H1 (cell line): ENCODE measurements at regions not wholly inside any gene's neighbourhood (a gene's known extent, or its start where the extent isn't known, plus 50 kb on each side); places are given as distances from the start of the nearest gene placed in this dataset.

ENCODE experiments used
- CTCF ChIA-PET: fragments of 300-600 bp; sonication (Branson Sonifier 250); formaldehyde crosslinking; loops from one replicate; lab custom pipeline; 2021; ENCODE audit not compliant: partially characterized antibody; lab: Charles Lee
- POLR2A ChIA-PET: fragments of 300-600 bp; sonication (Branson Sonifier 250); formaldehyde crosslinking; loops from one replicate; lab custom pipeline; 2021; ENCODE audit warnings: inconsistent platforms; ENCODE audit not compliant: partially characterized antibody; lab: Charles Lee
- DNase-seq, 2 experiments: peaks; one replicate each; pipeline versions ENCODE4 v3.0.0 to v3.0.0-alpha.2; 2010 to 2022; ENCODE audit warnings: low spot score in 2 of 2, low read depth in 1 of 2, mixed read lengths in 1 of 2
- FAIRE-seq: peaks from 2 replicates; lab custom pipeline; 2011; peaks lifted over from hg19 to GRCh38; lab: Jason Lieb, UNC
- H2AFZ ChIP-seq: 2 replicates; pipeline ENCODE4 v1.8.1; 2012; ENCODE audit warnings: low read length, inconsistent platforms
- H2AK5ac ChIP-seq: 2 replicates; pipeline ENCODE4 v1.6.1; 2013; ENCODE audit warnings: low read depth, low read length
- H2BK120ac ChIP-seq: replicated peaks from 2 replicates; pipeline ENCODE3; 2013; ENCODE audit warnings: low read depth, low read length, inconsistent platforms
- H2BK12ac ChIP-seq: 2 replicates; pipeline ENCODE4 v1.6.1; 2013; ENCODE audit warnings: low read depth, low read length
- H2BK15ac ChIP-seq: 2 replicates; pipeline ENCODE4 v1.6.1; 2013; ENCODE audit warnings: low read length
- H2BK20ac ChIP-seq: 2 replicates; pipeline ENCODE4 v1.6.1; 2013; ENCODE audit warnings: low read length
- H2BK5ac ChIP-seq: 2 replicates; pipeline ENCODE4 v1.6.1; 2013; ENCODE audit warnings: low read depth, low read length
- H3K14ac ChIP-seq: 2 replicates; pipeline ENCODE4 v1.6.1; 2013; ENCODE audit warnings: inconsistent platforms; ENCODE audit not compliant: insufficient read length
- H3K18ac ChIP-seq: 2 replicates; pipeline ENCODE4 v1.6.1; 2013; ENCODE audit warnings: low read length; ENCODE audit errors: extremely low read depth
- H3K23ac ChIP-seq: 2 replicates; pipeline ENCODE4 v1.6.1; 2013; ENCODE audit warnings: inconsistent platforms; ENCODE audit not compliant: insufficient read length
- H3K23me2 ChIP-seq: 2 replicates; pipeline ENCODE4 v1.6.1; 2013; ENCODE audit warnings: low read depth, low read length
- H3K27ac ChIP-seq: 2 replicates; pipeline ENCODE4 v1.6.1; 2011; ENCODE audit warnings: low read depth, low read length, inconsistent platforms
- H3K27me3 ChIP-seq, 4 experiments: replicated peaks in 1 of 4; 1 replicate in 1 of 4; 2 replicates in 3 of 4; pipeline versions ENCODE4 v1.6.1 to v1.8.1; 2011 to 2013; ENCODE audit warnings: low read length in 3 of 4, mild to moderate bottlenecking in 3 of 4, inconsistent platforms in 2 of 4, mixed read lengths in 2 of 4, moderate library complexity in 1 of 4; ENCODE audit not compliant: control insufficient read depth in 3 of 4, insufficient read depth in 3 of 4; ENCODE audit errors: extremely low read depth in 1 of 4
- H3K36me3 ChIP-seq, 4 experiments: 2 replicates each; pipeline versions ENCODE4 v1.6.1 to v1.8.1; 2011 to 2013; ENCODE audit warnings: mild to moderate bottlenecking in 4 of 4, low read length in 3 of 4, moderate library complexity in 2 of 4, control low read depth in 1 of 4, inconsistent platforms in 1 of 4; ENCODE audit not compliant: insufficient read depth in 4 of 4, control insufficient read depth in 2 of 4
- H3K4ac ChIP-seq: replicated peaks from 2 replicates; pipeline ENCODE3; 2013; ENCODE audit warnings: low read length, low read depth, mixed read lengths, inconsistent platforms; ENCODE audit not compliant: insufficient read length
- H3K4me1 ChIP-seq, 4 experiments: replicated peaks in 1 of 4; 1 replicate in 1 of 4; 2 replicates in 3 of 4; pipeline versions ENCODE4 v1.6.1 to v1.8.1; 2011 to 2013; ENCODE audit warnings: low read length in 3 of 4, inconsistent platforms in 2 of 4, mixed read lengths in 1 of 4; ENCODE audit not compliant: insufficient read depth in 4 of 4, control insufficient read depth in 3 of 4
- H3K4me2 ChIP-seq, 2 experiments: 2 replicates each; pipeline versions ENCODE4 v1.6.1 to v1.8.1; 2011 to 2013; ENCODE audit warnings: low read depth in 2 of 2, low read length in 2 of 2, control low read depth in 1 of 2, inconsistent platforms in 1 of 2, mild to moderate bottlenecking in 1 of 2; ENCODE audit not compliant: insufficient read depth in 1 of 2
- H3K4me3 ChIP-seq, 4 experiments: fragments of 200-600, 300-600 bp in 1 of 4; sonication (generic), shearing (Covaris generic), sonication (Bioruptor Twin) in 1 of 4; 2 replicates each; pipeline versions ENCODE4 v1.5.1 to v1.8.1; 2011 to 2016; ENCODE audit warnings: low read length in 4 of 4, low read depth in 3 of 4, control low read depth in 2 of 4, inconsistent platforms in 2 of 4, mild to moderate bottlenecking in 2 of 4, mixed read lengths in 1 of 4, moderate library complexity in 1 of 4; ENCODE audit not compliant: insufficient read depth in 2 of 4; ENCODE audit errors: extremely low read depth in 1 of 4
- H3K56ac ChIP-seq: replicated peaks from 2 replicates; pipeline ENCODE3; 2013; ENCODE audit warnings: low read depth, mild to moderate bottlenecking, mixed read lengths, low read length, inconsistent platforms; ENCODE audit not compliant: insufficient read length
- H3K79me1 ChIP-seq: 2 replicates; pipeline ENCODE4 v1.6.1; 2013; ENCODE audit warnings: low read depth, low read length, control low read depth
- H3K79me2 ChIP-seq, 2 experiments: 2 replicates each; pipeline versions ENCODE4 v1.6.1 to v1.8.1; 2012 to 2013; ENCODE audit warnings: low read length in 2 of 2, mild to moderate bottlenecking in 2 of 2, inconsistent platforms in 1 of 2; ENCODE audit not compliant: insufficient read depth in 2 of 2, control insufficient read depth in 1 of 2
- H3K9ac ChIP-seq, 4 experiments: replicated peaks in 1 of 4; 1 replicate in 1 of 4; 2 replicates in 3 of 4; pipeline versions ENCODE4 v1.6.1 to v1.8.1; 2011 to 2013; ENCODE audit warnings: low read depth in 3 of 4, low read length in 3 of 4, control low read depth in 2 of 4, mild to moderate bottlenecking in 2 of 4, moderate library complexity in 2 of 4, inconsistent platforms in 1 of 4; ENCODE audit errors: extremely low read depth in 1 of 4
- H3K9me3 ChIP-seq, 2 experiments: 2 replicates each; pipeline versions ENCODE4 v1.6.1 to v1.8.1; 2012 to 2013; ENCODE audit warnings: mild to moderate bottlenecking in 2 of 2, moderate library complexity in 2 of 2, control low read depth in 1 of 2, inconsistent platforms in 1 of 2, low read depth in 1 of 2, low read length in 1 of 2, mixed read lengths in 1 of 2; ENCODE audit not compliant: insufficient read depth in 2 of 2
- H4K20me1 ChIP-seq, 2 experiments: replicated peaks in 1 of 2; 2 replicates each; pipeline versions ENCODE3 to v1.8.1; 2011 to 2013; ENCODE audit warnings: inconsistent platforms in 2 of 2, low read length in 2 of 2, mild to moderate bottlenecking in 1 of 2; ENCODE audit not compliant: insufficient read depth in 2 of 2, control insufficient read depth in 1 of 2
- H4K5ac ChIP-seq: 2 replicates; pipeline ENCODE4 v1.6.1; 2013; ENCODE audit warnings: low read length, low read depth, mixed read lengths, inconsistent platforms; ENCODE audit not compliant: insufficient read length
- H4K8ac ChIP-seq: 2 replicates; pipeline ENCODE4 v1.8.0; 2013; ENCODE audit warnings: mild to moderate bottlenecking, moderate library complexity, low read length, inconsistent platforms; ENCODE audit not compliant: insufficient read depth; ENCODE audit errors: extremely low read depth
- H4K91ac ChIP-seq: replicated peaks from 2 replicates; pipeline ENCODE3; 2013; ENCODE audit warnings: low read length, mixed read lengths, inconsistent platforms; ENCODE audit not compliant: insufficient read length
- CBX8 ChIP-seq: fragments of 300-800, 300-1000 bp; sonication (generic); IDR thresholded peaks from 2 replicates; pipeline ENCODE4 v1.7.1; 2016; ENCODE audit warnings: low read depth, low read length, borderline replicate concordance
- HDAC6 ChIP-seq: IDR thresholded peaks from one replicate; pipeline ENCODE4 v1.7.1; 2012; ENCODE audit warnings: low read depth, mild to moderate bottlenecking, inconsistent platforms, low read length, moderate library complexity
- JUN ChIP-seq: IDR thresholded peaks from 2 replicates; pipeline ENCODE4 v1.6.1; 2011; ENCODE audit warnings: low read depth, mild to moderate bottlenecking, improper control_type of control experiment, low read length
- JUND ChIP-seq: IDR thresholded peaks from 2 replicates; pipeline ENCODE4 v1.6.1; 2011; ENCODE audit warnings: mild to moderate bottlenecking, improper control_type of control experiment, low read length
- KDM1A ChIP-seq: fragments of 200-600, 300-600 bp; sonication (generic); IDR thresholded peaks from 2 replicates; pipeline ENCODE4 v1.7.1; 2016; ENCODE audit warnings: mild to moderate bottlenecking, low read length, borderline replicate concordance
- KDM4A ChIP-seq: IDR thresholded peaks from one replicate; pipeline ENCODE4 v1.7.1; 2012; ENCODE audit warnings: low read depth, mild to moderate bottlenecking, moderate library complexity, low read length, inconsistent platforms; ENCODE audit not compliant: severe bottlenecking
- NANOG ChIP-seq: IDR thresholded peaks from 2 replicates; pipeline ENCODE4 v1.6.1; 2011; ENCODE audit warnings: low read length, low read depth, mild to moderate bottlenecking, inconsistent platforms; ENCODE audit not compliant: insufficient read depth, poor library complexity, severe bottlenecking
- POLR2A ChIP-seq, 2 experiments: IDR thresholded peaks; 1 replicate in 1 of 2; 2 replicates in 1 of 2; pipeline ENCODE4 v1.6.1; 2011; ENCODE audit warnings: low read depth in 2 of 2, low read length in 2 of 2, mild to moderate bottlenecking in 2 of 2; ENCODE audit errors: control extremely low read depth in 1 of 2
- RFX5 ChIP-seq: IDR thresholded peaks from 2 replicates; pipeline ENCODE4 v1.6.1; 2011; ENCODE audit warnings: low read depth, low read length, improper control_type of control experiment, borderline replicate concordance
- SIN3A ChIP-seq, 2 experiments: IDR thresholded peaks in 1 of 2; conservative IDR thresholded peaks in 1 of 2; 2 replicates each; pipeline ENCODE4 v1.6.1; 2011 to 2012; ENCODE audit warnings: low read length in 2 of 2, improper control_type of control experiment in 1 of 2, low read depth in 1 of 2, mild to moderate bottlenecking in 1 of 2
- SIX5 ChIP-seq: IDR thresholded peaks from 2 replicates; pipeline ENCODE4 v1.6.1; 2011; ENCODE audit warnings: mild to moderate bottlenecking, low read depth, low read length
- SP1 ChIP-seq: IDR thresholded peaks from 2 replicates; pipeline ENCODE4 v1.6.1; 2011; ENCODE audit warnings: low read depth, low read length
- SRF ChIP-seq: IDR thresholded peaks from 2 replicates; pipeline ENCODE4 v1.6.1; 2011; ENCODE audit warnings: mild to moderate bottlenecking, low read depth, low read length, moderate library complexity
- TBP ChIP-seq: IDR thresholded peaks from 2 replicates; pipeline ENCODE4 v1.6.1; 2011; ENCODE audit warnings: low read depth, low read length, improper control_type of control experiment
- TEAD4 ChIP-seq: IDR thresholded peaks from 2 replicates; pipeline ENCODE4 v1.6.1; 2012; ENCODE audit warnings: low read depth, low read length, inconsistent platforms, mixed read lengths
- WGBS, 2 experiments: shearing (Covaris generic) in 1 of 2; methylation state at CpG; one replicate each; pipeline versions ENCODE4 v1.1.6 to v1.1.7; 2013 to 2015; ENCODE audit warnings: low lambda C conversion rate in 2 of 2, mixed read lengths in 2 of 2, inconsistent platforms in 1 of 2, low coverage in 1 of 2, missing lambda C conversion rate in 1 of 2; ENCODE audit not compliant: insufficient replicate concordance in 2 of 2, insufficient coverage in 1 of 2, insufficient read length in 1 of 2; ENCODE audit errors: extremely low coverage in 1 of 2, missing lambda C conversion rate in 1 of 2; 5-methylcytosine and 5-hydroxymethylcytosine counted together
- TF ChIP-seq, protein P1 (sequence below): IDR thresholded peaks from 2 replicates; pipeline ENCODE4 v1.6.1; 2012; ENCODE audit warnings: inconsistent platforms

DNA sequence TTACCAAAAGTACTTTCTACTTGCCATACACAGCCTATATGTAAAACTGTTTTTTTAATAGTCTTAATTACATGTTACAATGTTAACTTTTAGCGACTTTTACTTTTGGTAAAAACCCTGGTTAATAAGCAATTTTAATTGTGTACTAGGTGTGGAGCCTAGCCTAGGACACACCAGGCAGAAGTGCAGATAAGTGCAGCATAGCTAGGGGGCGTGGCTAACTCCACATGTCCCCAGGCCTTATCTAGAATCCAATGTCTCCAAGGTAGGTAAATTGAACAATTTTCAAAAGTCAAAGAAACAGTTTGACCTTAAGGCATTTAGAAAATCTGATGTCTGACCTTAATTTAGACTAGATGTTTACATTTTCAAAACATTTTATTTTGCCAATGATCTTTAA is 858.7 kb downstream of the CCSER2 start:
- no peak for DNase-seq
- H3K4ac ChIP-seq, result no peak overlapping the region
- no peaks in the 10 kb centered on the region for H3K79me1 ChIP-seq
- H3K36me3 ChIP-seq, result no peaks in the 10 kb centered on the region
- no peak overlapping the region for H3K9ac ChIP-seq
- no peak overlapping the region for H2BK20ac ChIP-seq
- no peak overlapping the region for H2AFZ ChIP-seq
- no peak overlapping the region for H3K4me3 ChIP-seq
- H3K9me3 ChIP-seq, result 0 out of 4 replicates have a peak, but pooled peaks cover 0 to 2% of the 10 kb centered on the region in 2 experiments
- no peaks in the 10 kb centered on the region for H3K23me2 ChIP-seq
- H2BK12ac ChIP-seq, result no peak overlapping the region
- H2BK120ac ChIP-seq, result no peak overlapping the region
- no peak overlapping the region for H3K27ac ChIP-seq
- H3K23ac ChIP-seq, result no peak overlapping the region
- H4K8ac ChIP-seq, result no peak overlapping the region
- CTCF ChIA-PET, result no interaction called here
- H4K20me1 ChIP-seq, result no peaks in the 10 kb centered on the region
- H4K5ac ChIP-seq, result no peak overlapping the region
- no peaks in the 10 kb centered on the region for H3K79me2 ChIP-seq
- no peak for FAIRE-seq
- H3K4me1 ChIP-seq, result peaks cover 0 to 3% (median 1%) of the 10 kb centered on the region in 4 experiments; a peak in 3 of 7 replicates
- no peaks in the 10 kb centered on the region for H3K27me3 ChIP-seq
- no peak overlapping the region for H3K18ac ChIP-seq
- no peak overlapping the region for H2BK5ac ChIP-seq
- H3K56ac ChIP-seq, result no peak overlapping the region
- H2BK15ac ChIP-seq, result no peak overlapping the region
- 76% methylated on average over 2 of the region's 2 CpGs; no CpG with 5 or more reads in 1 of the 2 experiments for WGBS, 2 experiments
- no peak overlapping the region for H3K4me2 ChIP-seq
- H4K91ac ChIP-seq, result no peak overlapping the region
- no peak overlapping the region for H3K14ac ChIP-seq
- POLR2A ChIA-PET, result no interaction called here
- no peak overlapping the region for H2AK5ac ChIP-seq
- TF ChIP-seq HDAC6 (no peak), NANOG (no peak), KDM4A (no peak), SRF (no peak), JUN (no peak), SIN3A (conservative IDR thresholded peaks at IDR 0.05 in 1 of 2, IDR thresholded peaks at IDR 0.05 in 1 of 2; ENCODE audit: low read depth in 1 of 2, low read length in 2 of 2) (no peak), POLR2A (IDR thresholded peaks at IDR 0.05; ENCODE audit: control extremely low read depth in 1 of 2, low read depth in 2 of 2, low read length in 2 of 2) (no peak), KDM1A (no peak), TEAD4 (no peak), TBP (no peak), JUND (no peak), RFX5 (no peak), CBX8 (no peak), SP1 (no peak), SIX5 (no peak)
- TF ChIP-seq, protein P1, sequence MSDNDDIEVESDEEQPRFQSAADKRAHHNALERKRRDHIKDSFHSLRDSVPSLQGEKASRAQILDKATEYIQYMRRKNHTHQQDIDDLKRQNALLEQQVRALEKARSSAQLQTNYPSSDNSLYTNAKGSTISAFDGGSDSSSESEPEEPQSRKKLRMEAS, result no peak
